NCI-H774 (cell line): ENCODE measurements at regions not wholly inside any gene's neighbourhood (a gene's known extent, or its start where the extent isn't known, plus 50 kb on each side); places are given as distances from the start of the nearest gene placed in this dataset.

Experiments
- DNase-seq: peaks from one replicate; lab custom pipeline; 2025; lab: John Stamatoyannopoulos, UW

- DNase-seq: no peak
Measured at GRCh38 chr3:102182162-102182561, 252.7 kb upstream of the ZPLD1 start.

GRCh38 chr3:102183186-102183585 is 251.6 kb upstream of the ZPLD1 start:
- no peak for DNase-seq

GRCh38 chr3:102183623-102184022 is 251.2 kb upstream of the ZPLD1 start:
- DNase-seq: no peak

GRCh38 chr3:102189541-102189940 is 245.3 kb upstream of the ZPLD1 start:
- no peak for DNase-seq

- no peak for DNase-seq
Measured at GRCh38 chr3:102189956-102190723, 244.7 kb upstream of the ZPLD1 start.

GRCh38 chr3:102192575-102192974 is 242.2 kb upstream of the ZPLD1 start:
- peak; percentile 62 for DNase-seq

- DNase-seq: no peak
Measured at GRCh38 chr3:102193255-102193654, 241.6 kb upstream of the ZPLD1 start.

GRCh38 chr3:102194001-102194400 is 240.8 kb upstream of the ZPLD1 start:
- DNase-seq: no peak

- no peak for DNase-seq
Measured at GRCh38 chr3:102194760-102195159, 240.1 kb upstream of the ZPLD1 start.

- peak; percentile 50 for DNase-seq
Measured at GRCh38 chr3:102195198-102195948, 239.4 kb upstream of the ZPLD1 start.

GRCh38 chr3:102200126-102200525 is 234.7 kb upstream of the ZPLD1 start:
- DNase-seq: no peak

- no peak for DNase-seq
Measured at GRCh38 chr3:102200560-102200959, 234.3 kb upstream of the ZPLD1 start.

GRCh38 chr3:102205647-102206046 is 229.2 kb upstream of the ZPLD1 start:
- no peak for DNase-seq

- no peak for DNase-seq
Measured at GRCh38 chr3:102206511-102207031, 228.2 kb upstream of the ZPLD1 start.

- DNase-seq: no peak
Measured at GRCh38 chr3:102207151-102207571, 227.7 kb upstream of the ZPLD1 start.

- DNase-seq: no peak
Measured at GRCh38 chr3:102215166-102215565, 219.6 kb upstream of the ZPLD1 start.

GRCh38 chr3:102223132-102223531 is 211.7 kb upstream of the ZPLD1 start:
- DNase-seq: no peak

GRCh38 chr3:102224171-102224570 is 210.6 kb upstream of the ZPLD1 start:
- no peak for DNase-seq

- no peak for DNase-seq
Measured at GRCh38 chr3:102225005-102225404, 209.8 kb upstream of the ZPLD1 start.

- DNase-seq: peak; percentile 61
Measured at GRCh38 chr3:102225407-102226132, 209.2 kb upstream of the ZPLD1 start.

GRCh38 chr3:102226463-102226862 is 208.4 kb upstream of the ZPLD1 start:
- DNase-seq: no peak

GRCh38 chr3:102229062-102229655 is 205.7 kb upstream of the ZPLD1 start:
- peak; percentile 80 for DNase-seq
